ENCODE measurements at regions not wholly inside any gene's neighbourhood (a gene's known extent, or its start where the extent isn't known, plus 50 kb on each side); places are given as distances from the start of the nearest gene placed in this dataset.

GRCh38 chr4:60992037-60992436 lies 208.1 kb upstream of the ADGRL3 start:
- TF ChIP-seq CTCF (conservative IDR thresholded peaks at IDR 0.05; ENCODE audit: low read depth in 2 of 2) = no peak
- TF ChIP-seq POLR2AphosphoS5 (IDR thresholded peaks at IDR 0.05; ENCODE audit: low read depth) = no peak
